Neural cell (in vitro differentiated cells): ENCODE measurements at regions not wholly inside any gene's neighbourhood (a gene's known extent, or its start where the extent isn't known, plus 50 kb on each side); places are given as distances from the start of the nearest gene placed in this dataset.

Experiments
- EZH2 ChIP-seq: fragments of 200-600, 300-800 bp; shearing (Covaris generic), sonication (generic); IDR thresholded peaks from 2 replicates; pipeline ENCODE4 v1.6.1; 2014; ENCODE audit warnings: antibody characterized with exemption, low read length, borderline replicate concordance, mild to moderate bottlenecking; ENCODE audit not compliant: insufficient read depth, poor library complexity, severe bottlenecking
- MXI1 ChIP-seq: fragments of 450-650 bp; conservative IDR thresholded peaks from 2 replicates; pipeline ENCODE4 v1.6.1; 2014; ENCODE audit warnings: antibody characterized with exemption, mild to moderate bottlenecking; ENCODE audit not compliant: poor library complexity, severe bottlenecking
- POLR2AphosphoS5 ChIP-seq: IDR thresholded peaks from 2 replicates; pipeline ENCODE4 v1.6.1; 2012
- RAD21 ChIP-seq: fragments of 450-650 bp; conservative IDR thresholded peaks from 2 replicates; pipeline ENCODE4 v1.6.1; 2014; ENCODE audit warnings: antibody characterized with exemption, mild to moderate bottlenecking, moderate library complexity
- REST ChIP-seq: IDR thresholded peaks from 2 replicates; pipeline ENCODE4 v1.6.1; 2012; ENCODE audit warnings: borderline replicate concordance
- SMC3 ChIP-seq: fragments of 450-650 bp; conservative IDR thresholded peaks from 2 replicates; pipeline ENCODE4 v1.6.1; 2014; ENCODE audit warnings: antibody characterized with exemption, mild to moderate bottlenecking, moderate library complexity; ENCODE audit not compliant: poor library complexity
- TAF1 ChIP-seq: IDR thresholded peaks from 2 replicates; pipeline ENCODE4 v1.6.1; 2012; ENCODE audit warnings: low read depth
- TF ChIP-seq, protein P1 (sequence below): fragments of 450-650 bp; IDR thresholded peaks from 2 replicates; pipeline ENCODE4 v1.5.1; 2014; ENCODE audit warnings: antibody characterized with exemption, mild to moderate bottlenecking, moderate library complexity; ENCODE audit not compliant: poor library complexity, severe bottlenecking

DNA sequence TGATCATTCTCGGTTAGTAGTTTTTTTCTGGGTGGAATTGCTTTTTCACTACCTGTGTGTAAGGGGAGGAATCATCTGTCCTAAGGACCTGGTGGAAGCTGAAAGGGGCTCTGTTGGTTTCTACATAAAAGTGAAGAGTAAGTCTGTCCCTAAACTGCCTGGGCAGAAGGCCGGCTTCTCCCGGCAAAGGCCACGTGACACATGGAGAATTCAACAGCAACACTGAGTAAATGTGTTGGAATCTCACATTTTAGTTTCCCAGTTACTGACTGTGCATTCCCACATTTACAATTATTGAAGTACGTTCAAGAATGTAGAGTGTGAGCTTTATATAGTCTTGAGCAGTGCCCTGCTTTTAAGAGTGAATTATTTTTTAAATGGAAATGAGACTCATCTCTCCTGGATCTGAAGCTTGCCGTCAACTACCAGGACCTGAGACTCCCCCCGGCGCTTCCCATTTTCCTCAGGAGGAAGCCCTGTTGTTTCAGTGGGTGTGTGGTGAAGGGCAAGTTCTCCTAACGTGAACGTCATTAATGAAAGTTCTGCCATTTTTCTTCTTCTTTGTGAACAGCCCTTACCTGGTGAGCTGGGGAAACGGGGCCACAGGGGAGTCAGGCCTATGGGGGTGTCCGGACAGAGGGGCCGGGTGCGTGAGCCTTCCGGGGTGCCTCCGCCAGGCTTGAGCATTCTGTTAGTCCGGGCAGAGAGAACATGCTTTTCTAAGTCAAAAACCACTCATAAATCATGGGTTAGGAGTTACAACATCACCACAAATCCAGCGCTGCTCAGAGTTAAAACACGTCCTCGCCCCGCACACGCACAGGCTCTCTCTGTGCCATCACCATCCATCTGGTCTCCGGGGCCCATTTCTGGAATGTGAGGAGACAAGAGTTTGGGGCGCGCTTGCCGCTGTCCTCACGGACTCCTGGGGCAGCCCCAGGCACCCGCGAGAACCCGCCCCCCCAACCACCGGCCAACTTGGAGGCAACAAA is 56.6 kb upstream of the SMOC2 start:
- no peak for TF ChIP-seq TAF1
- TF ChIP-seq, protein P1, sequence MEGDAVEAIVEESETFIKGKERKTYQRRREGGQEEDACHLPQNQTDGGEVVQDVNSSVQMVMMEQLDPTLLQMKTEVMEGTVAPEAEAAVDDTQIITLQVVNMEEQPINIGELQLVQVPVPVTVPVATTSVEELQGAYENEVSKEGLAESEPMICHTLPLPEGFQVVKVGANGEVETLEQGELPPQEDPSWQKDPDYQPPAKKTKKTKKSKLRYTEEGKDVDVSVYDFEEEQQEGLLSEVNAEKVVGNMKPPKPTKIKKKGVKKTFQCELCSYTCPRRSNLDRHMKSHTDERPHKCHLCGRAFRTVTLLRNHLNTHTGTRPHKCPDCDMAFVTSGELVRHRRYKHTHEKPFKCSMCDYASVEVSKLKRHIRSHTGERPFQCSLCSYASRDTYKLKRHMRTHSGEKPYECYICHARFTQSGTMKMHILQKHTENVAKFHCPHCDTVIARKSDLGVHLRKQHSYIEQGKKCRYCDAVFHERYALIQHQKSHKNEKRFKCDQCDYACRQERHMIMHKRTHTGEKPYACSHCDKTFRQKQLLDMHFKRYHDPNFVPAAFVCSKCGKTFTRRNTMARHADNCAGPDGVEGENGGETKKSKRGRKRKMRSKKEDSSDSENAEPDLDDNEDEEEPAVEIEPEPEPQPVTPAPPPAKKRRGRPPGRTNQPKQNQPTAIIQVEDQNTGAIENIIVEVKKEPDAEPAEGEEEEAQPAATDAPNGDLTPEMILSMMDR = no peak
- no peak for TF ChIP-seq MXI1
- no peak for TF ChIP-seq EZH2
- no peak for TF ChIP-seq REST
- no peak for TF ChIP-seq SMC3
- no peak for TF ChIP-seq POLR2AphosphoS5
- no peak for TF ChIP-seq RAD21
